ENCODE measurements at regions not wholly inside any gene's neighbourhood (a gene's known extent, or its start where the extent isn't known, plus 50 kb on each side); places are given as distances from the start of the nearest gene placed in this dataset.

DNA sequence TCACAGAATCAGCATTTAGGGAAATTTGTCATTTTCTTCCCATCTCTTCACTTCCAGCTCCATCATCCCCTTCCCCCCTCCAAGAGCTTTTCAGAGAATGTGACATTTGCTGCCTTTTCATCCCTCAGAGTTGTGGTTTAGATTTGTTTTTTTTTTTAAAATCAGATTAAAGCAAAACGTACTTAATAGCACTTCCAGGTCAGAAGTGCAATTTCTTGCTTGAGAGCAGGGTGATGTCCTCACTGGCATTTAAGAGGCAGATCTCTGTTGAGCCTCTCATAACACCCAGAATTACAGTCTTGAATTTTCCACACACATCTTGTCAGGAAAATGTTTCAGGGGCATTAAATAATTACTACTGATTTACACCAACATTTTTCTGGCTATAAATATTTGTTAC, 236.8 kb upstream of the VLDLR start:
- ChIA-PET CTCF (no interaction called here), POLR2A (no interaction called here)
- TF ChIP-seq, protein P1, sequence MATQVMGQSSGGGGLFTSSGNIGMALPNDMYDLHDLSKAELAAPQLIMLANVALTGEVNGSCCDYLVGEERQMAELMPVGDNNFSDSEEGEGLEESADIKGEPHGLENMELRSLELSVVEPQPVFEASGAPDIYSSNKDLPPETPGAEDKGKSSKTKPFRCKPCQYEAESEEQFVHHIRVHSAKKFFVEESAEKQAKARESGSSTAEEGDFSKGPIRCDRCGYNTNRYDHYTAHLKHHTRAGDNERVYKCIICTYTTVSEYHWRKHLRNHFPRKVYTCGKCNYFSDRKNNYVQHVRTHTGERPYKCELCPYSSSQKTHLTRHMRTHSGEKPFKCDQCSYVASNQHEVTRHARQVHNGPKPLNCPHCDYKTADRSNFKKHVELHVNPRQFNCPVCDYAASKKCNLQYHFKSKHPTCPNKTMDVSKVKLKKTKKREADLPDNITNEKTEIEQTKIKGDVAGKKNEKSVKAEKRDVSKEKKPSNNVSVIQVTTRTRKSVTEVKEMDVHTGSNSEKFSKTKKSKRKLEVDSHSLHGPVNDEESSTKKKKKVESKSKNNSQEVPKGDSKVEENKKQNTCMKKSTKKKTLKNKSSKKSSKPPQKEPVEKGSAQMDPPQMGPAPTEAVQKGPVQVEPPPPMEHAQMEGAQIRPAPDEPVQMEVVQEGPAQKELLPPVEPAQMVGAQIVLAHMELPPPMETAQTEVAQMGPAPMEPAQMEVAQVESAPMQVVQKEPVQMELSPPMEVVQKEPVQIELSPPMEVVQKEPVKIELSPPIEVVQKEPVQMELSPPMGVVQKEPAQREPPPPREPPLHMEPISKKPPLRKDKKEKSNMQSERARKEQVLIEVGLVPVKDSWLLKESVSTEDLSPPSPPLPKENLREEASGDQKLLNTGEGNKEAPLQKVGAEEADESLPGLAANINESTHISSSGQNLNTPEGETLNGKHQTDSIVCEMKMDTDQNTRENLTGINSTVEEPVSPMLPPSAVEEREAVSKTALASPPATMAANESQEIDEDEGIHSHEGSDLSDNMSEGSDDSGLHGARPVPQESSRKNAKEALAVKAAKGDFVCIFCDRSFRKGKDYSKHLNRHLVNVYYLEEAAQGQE (IDR thresholded peaks at IDR 0.05; ENCODE audit: insufficient read depth in 1 of 2, low read depth in 2 of 2, low read length in 1 of 2): no peak
- TF ChIP-seq POLR2AphosphoS5 (IDR thresholded peaks at IDR 0.05; ENCODE audit: low read depth, low read length) (no peak), CTCF (IDR thresholded peaks at IDR 0.05) (no peak), TCF7L2 (IDR thresholded peaks at IDR 0.05; ENCODE audit: low read depth, low read length) (no peak), SIN3A (IDR thresholded peaks at IDR 0.05; ENCODE audit: borderline replicate concordance, insufficient read depth, low read depth, low read length) (no peak)
- no peak overlapping the region for H3K27ac ChIP-seq (ENCODE audit: low read length)
- DNase-seq (ENCODE audit: low read depth, low spot score) (no peak), ATAC-seq (no peak)
- intact Hi-C loops (cut with micrococcal nuclease; ENCODE audit: unreplicated experiment): no loop called here
- no peaks in the 10 kb centered on the region for H3K4me1 ChIP-seq (ENCODE audit: control insufficient read depth, insufficient read depth, low read length)
- no peaks in the 10 kb centered on the region for H3K36me3 ChIP-seq (ENCODE audit: control insufficient read depth, insufficient read depth, low read length)
- in situ Hi-C loops (cut with HindIII; ENCODE audit: low pct_unique_long_range_greater_than_20kb, low sequenced_read_pairs): no loop called here
- H3K9me3 ChIP-seq (ENCODE audit: control insufficient read depth, insufficient read depth, low read depth, low read length): no peaks in the 10 kb centered on the region
- H3K4me3 ChIP-seq (ENCODE audit: low read depth in 2 of 2, low read length in 2 of 2): no peak overlapping the region
- BruUV-seq (replicated peaks): no TSS peak
- H3K27me3 ChIP-seq (ENCODE audit: control insufficient read depth, insufficient read depth, low read length): no peaks in the 10 kb centered on the region

DNA sequence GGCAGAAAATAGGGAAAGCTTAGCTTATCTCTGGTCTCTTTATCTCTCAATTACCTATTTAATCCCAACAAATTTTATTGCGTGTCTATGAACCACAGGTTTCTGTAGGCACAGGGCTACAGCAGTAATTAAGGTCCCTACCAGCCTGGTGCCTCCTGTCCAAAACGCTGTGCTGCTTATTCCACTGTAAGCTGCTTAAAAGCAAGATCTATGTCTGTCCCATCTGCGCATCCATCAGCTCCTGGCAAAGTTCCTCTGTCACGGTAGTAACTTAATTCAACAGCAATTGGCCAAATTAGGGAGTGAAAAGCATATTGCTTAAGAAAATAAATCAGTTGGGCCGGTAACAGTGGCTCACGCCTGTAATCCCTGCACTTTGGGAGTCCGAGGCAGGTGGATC, 235.8 kb upstream of the VLDLR start:
- Histone ChIP-seq H3K36me3 (ENCODE audit: control insufficient read depth, insufficient read depth, low read length) (no peaks in the 10 kb centered on the region), H3K9me3 (ENCODE audit: control insufficient read depth, insufficient read depth, low read depth, low read length) (no peaks in the 10 kb centered on the region), H3K4me1 (ENCODE audit: control insufficient read depth, insufficient read depth, low read length) (no peaks in the 10 kb centered on the region), H3K27me3 (ENCODE audit: control insufficient read depth, insufficient read depth, low read length) (no peaks in the 10 kb centered on the region), H3K27ac (ENCODE audit: low read length) (no peak overlapping the region), H3K4me3 (ENCODE audit: low read depth in 2 of 2, low read length in 2 of 2) (no peak overlapping the region)
- in situ Hi-C loops (cut with HindIII; ENCODE audit: low pct_unique_long_range_greater_than_20kb, low sequenced_read_pairs) (no loop called here), intact Hi-C loops (cut with micrococcal nuclease; ENCODE audit: unreplicated experiment) (no loop called here)
- DNase-seq (ENCODE audit: low read depth, low spot score): no peak
- TF ChIP-seq TCF7L2 (IDR thresholded peaks at IDR 0.05; ENCODE audit: low read depth, low read length): no peak
- TF ChIP-seq, protein P1 (IDR thresholded peaks at IDR 0.05; ENCODE audit: insufficient read depth in 1 of 2, low read depth in 2 of 2, low read length in 1 of 2): no peak
- TF ChIP-seq POLR2AphosphoS5 (IDR thresholded peaks at IDR 0.05; ENCODE audit: low read depth, low read length): no peak
- no peak for TF ChIP-seq CTCF (IDR thresholded peaks at IDR 0.05)
- TF ChIP-seq SIN3A (IDR thresholded peaks at IDR 0.05; ENCODE audit: borderline replicate concordance, insufficient read depth, low read depth, low read length): no peak
- POLR2A ChIA-PET: no interaction called here
- BruUV-seq (replicated peaks): no TSS peak
- ATAC-seq: no peak
- CTCF ChIA-PET: no interaction called here

Data from Panc1 (cell line).